GM23338 (cell line): ENCODE measurements at regions not wholly inside any gene's neighbourhood (a gene's known extent, or its start where the extent isn't known, plus 50 kb on each side); places are given as distances from the start of the nearest gene placed in this dataset.

Experiments
- ATAC-seq: fragments of 200-7000 bp; cut with Tn5 transposase; 3 replicates; pipeline ENCODE4 v1.9.1; 2020
- DNase-seq: peaks from one replicate; pipeline ENCODE4 v3.0.0-alpha.2; 2015; ENCODE audit warnings: low spot score
- H2AFZ ChIP-seq: fragments of 200-600 bp; sonication (generic); 2 replicates; pipeline ENCODE4 v1.8.0; 2016; ENCODE audit warnings: antibody characterized with exemption, mild to moderate bottlenecking, moderate library complexity
- H3F3A ChIP-seq: fragments of 200-600 bp; sonication (generic); replicated peaks from 2 replicates; pipeline ENCODE4 v1.8.0; 2017; ENCODE audit warnings: antibody characterized with exemption, mixed run types, low read depth
- H3K27ac ChIP-seq: fragments of 200-600 bp; sonication (generic); 2 replicates; pipeline ENCODE4 v1.6.1; 2016; ENCODE audit warnings: low read depth
- H3K27me3 ChIP-seq: fragments of 200-600 bp; sonication (generic); 2 replicates; pipeline ENCODE4 v1.8.0; 2016; ENCODE audit warnings: mild to moderate bottlenecking, mixed run types, moderate library complexity; ENCODE audit not compliant: insufficient read depth
- H3K36me3 ChIP-seq: fragments of 200-600 bp; sonication (generic); 2 replicates; pipeline ENCODE4 v1.8.0; 2016; ENCODE audit warnings: mild to moderate bottlenecking; ENCODE audit not compliant: insufficient read depth
- H3K4me1 ChIP-seq: fragments of 200-600 bp; sonication (generic); 2 replicates; pipeline ENCODE4 v1.8.0; 2016; ENCODE audit warnings: mild to moderate bottlenecking, moderate library complexity; ENCODE audit not compliant: insufficient read depth
- H3K4me2 ChIP-seq: fragments of 200-600 bp; sonication (generic); 2 replicates; pipeline ENCODE4 v1.7.1; 2017; ENCODE audit warnings: mixed run types
- H3K4me3 ChIP-seq: fragments of 200-600 bp; sonication (generic); 2 replicates; pipeline ENCODE4 v1.6.1; 2016; ENCODE audit warnings: mixed run types
- H3K79me2 ChIP-seq: fragments of 200-600 bp; sonication (generic); replicated peaks from 2 replicates; pipeline ENCODE4 v1.8.0; 2017; ENCODE audit warnings: mild to moderate bottlenecking; ENCODE audit not compliant: insufficient read depth
- H3K9me2 ChIP-seq: fragments of 200-600 bp; sonication (generic); 2 replicates; pipeline ENCODE4 v1.8.0; 2017; ENCODE audit not compliant: insufficient read depth
- H4K20me1 ChIP-seq: fragments of 200-600 bp; sonication (generic); replicated peaks from 2 replicates; pipeline ENCODE4 v1.8.0; 2017; ENCODE audit warnings: mild to moderate bottlenecking; ENCODE audit not compliant: insufficient read depth
- H3K27ac Mint-ChIP-seq: 2 replicates; pipeline ENCODE4 v1.8.0; 2020; ENCODE audit warnings: inconsistent platforms, mild to moderate bottlenecking, moderate library complexity, mixed read lengths
- H3K27me3 Mint-ChIP-seq: 3 replicates; pipeline ENCODE4 v1.8.0; 2022; ENCODE audit warnings: low read depth, mild to moderate bottlenecking, moderate library complexity, mixed read lengths, inconsistent platforms; ENCODE audit not compliant: insufficient read depth, poor library complexity
- H3K36me3 Mint-ChIP-seq: 3 replicates; pipeline ENCODE4 v1.8.0; 2021; ENCODE audit warnings: low read depth, mild to moderate bottlenecking, inconsistent platforms, moderate library complexity, mixed read lengths
- H3K4me1 Mint-ChIP-seq: 3 replicates; pipeline ENCODE4 v1.8.0; 2020; ENCODE audit warnings: mild to moderate bottlenecking, inconsistent platforms, mixed read lengths
- H3K4me3 Mint-ChIP-seq: 3 replicates; pipeline ENCODE4 v1.8.0; 2021; ENCODE audit warnings: moderate library complexity, mild to moderate bottlenecking, inconsistent platforms, mixed read lengths
- H3K9me3 Mint-ChIP-seq: 3 replicates; pipeline ENCODE4 v1.8.0; 2020; ENCODE audit warnings: moderate library complexity, mild to moderate bottlenecking, inconsistent platforms, mixed read lengths
- CREB1 ChIP-seq: fragments of 250-450 bp; sonication (Bioruptor Pico); IDR thresholded peaks from 2 replicates; pipeline ENCODE4 v1.5.0; 2020; ENCODE audit warnings: low read depth, mild to moderate bottlenecking, moderate library complexity
- CTCF ChIP-seq, 2 experiments: fragments of 200-600 bp in 1 of 2; sonication (generic) in 1 of 2; conservative IDR thresholded peaks; 2 replicates each; pipeline versions ENCODE4 v1.5.1 to v1.6.1; 2016 to 2017; ENCODE audit warnings: antibody characterized with exemption in 2 of 2, low read depth in 2 of 2, mild to moderate bottlenecking in 2 of 2, moderate library complexity in 1 of 2
- EZH2 ChIP-seq: fragments of 200-600 bp; sonication (generic); IDR thresholded peaks from one replicate; pipeline ENCODE4 v1.8.0; 2017; ENCODE audit warnings: antibody characterized with exemption, mild to moderate bottlenecking, low read depth; ENCODE audit not compliant: unreplicated experiment
- EZH2phosphoT487 ChIP-seq: fragments of 200-600 bp; sonication (generic); IDR thresholded peaks from one replicate; pipeline ENCODE4 v1.8.1; 2018; ENCODE audit warnings: antibody characterized with exemption; ENCODE audit not compliant: unreplicated experiment
- JUNB ChIP-seq: IDR thresholded peaks from one replicate; pipeline ENCODE4 v1.6.1; 2016; ENCODE audit warnings: antibody characterized with exemption; ENCODE audit not compliant: unreplicated experiment
- NANOG ChIP-seq: IDR thresholded peaks from 2 replicates; pipeline ENCODE4 v1.6.1; 2016; ENCODE audit warnings: antibody characterized with exemption, borderline replicate concordance
- POLR2AphosphoS5 ChIP-seq: IDR thresholded peaks from 2 replicates; pipeline ENCODE4 v1.6.1; 2016; ENCODE audit warnings: antibody characterized with exemption, low read depth
- STAT1 ChIP-seq: IDR thresholded peaks from one replicate; pipeline ENCODE4 v1.6.1; 2016; ENCODE audit warnings: antibody characterized with exemption; ENCODE audit not compliant: unreplicated experiment
- ZNF331 ChIP-seq: fragments of 250-450 bp; sonication (Bioruptor Pico); IDR thresholded peaks from 2 replicates; pipeline ENCODE4 v1.5.0; 2020; ENCODE audit warnings: low read depth, mild to moderate bottlenecking, moderate library complexity

- peaks cover 2% of the 10 kb centered on the region for H3K27me3 Mint-ChIP-seq
- peak; percentile 76 for ATAC-seq
These were observed 151.5 kb upstream of the FAM3C start for GRCh38 chr7:121547544-121548092.

GRCh38 chr7:121546632-121547543 lies 150.8 kb upstream of the FAM3C start:
- no peaks in the 10 kb centered on the region for H3K9me2 ChIP-seq
- no peak overlapping the region for H3K27ac ChIP-seq
- Mint-ChIP-seq H3K4me3 (no peak overlapping the region), H3K27ac (no peak overlapping the region), H3K36me3 (peaks cover 14% of the 10 kb centered on the region), H3K27me3 (peaks cover 2% of the 10 kb centered on the region), H3K4me1 (peaks cover 2% of the 10 kb centered on the region; the same call in 1 of the 3 replicates), H3K9me3 (peaks cover 21% of the 10 kb centered on the region)
- no peak for ATAC-seq
- no peaks in the 10 kb centered on the region for H3K79me2 ChIP-seq
- H3K36me3 ChIP-seq: no peaks in the 10 kb centered on the region
- no peak overlapping the region for H3K4me3 ChIP-seq
- no peaks in the 10 kb centered on the region for H3F3A ChIP-seq
- H4K20me1 ChIP-seq: no peaks in the 10 kb centered on the region
- H2AFZ ChIP-seq: no peak overlapping the region
- no peak for DNase-seq
- no peaks in the 10 kb centered on the region for H3K4me1 ChIP-seq
- no peaks in the 10 kb centered on the region for H3K27me3 ChIP-seq
- TF ChIP-seq CREB1 (CRISPR knock-in tag): no peak
- H3K4me2 ChIP-seq: no peak overlapping the region

More at GRCh38 chr7:121547544-121548092, 151.5 kb upstream of the FAM3C start:
- H3K4me3 Mint-ChIP-seq: no peak overlapping the region
- H3K4me1 ChIP-seq: no peaks in the 10 kb centered on the region
- peak; percentile 80 for DNase-seq
- TF ChIP-seq EZH2phosphoT487: no peak
- no peak for TF ChIP-seq NANOG
- TF ChIP-seq POLR2AphosphoS5: no peak
- TF ChIP-seq JUNB: no peak
- TF ChIP-seq CTCF (conservative IDR thresholded peaks at IDR 0.05; ENCODE audit: low read depth in 2 of 2): peak; percentile 84 to 92
- TF ChIP-seq STAT1: no peak
- 0 out of 2 replicates have a peak, but pooled peaks have one; percentile 42 for TF ChIP-seq CREB1 (CRISPR knock-in tag)
- 0 out of 2 replicates have a peak, but pooled peaks cover 3% of the 10 kb centered on the region for H3K9me2 ChIP-seq
- H3K9me3 Mint-ChIP-seq: peaks cover 21% of the 10 kb centered on the region
- H3K36me3 ChIP-seq: no peaks in the 10 kb centered on the region
- H3K27ac Mint-ChIP-seq: no peak overlapping the region
- no peak overlapping the region for H3K4me3 ChIP-seq
- H2AFZ ChIP-seq: no peak overlapping the region
- peaks cover 2% of the 10 kb centered on the region; the same call in 1 of the 3 replicates for H3K4me1 Mint-ChIP-seq
- H3F3A ChIP-seq: no peaks in the 10 kb centered on the region
- no peak overlapping the region for H3K4me2 ChIP-seq
- H3K27me3 ChIP-seq: no peaks in the 10 kb centered on the region
- peaks cover 14% of the 10 kb centered on the region for H3K36me3 Mint-ChIP-seq
- H3K27ac ChIP-seq: no peak overlapping the region
- no peaks in the 10 kb centered on the region for H3K79me2 ChIP-seq
- no peaks in the 10 kb centered on the region for H4K20me1 ChIP-seq

- no peak overlapping the region for H3K4me2 ChIP-seq
- TF ChIP-seq POLR2AphosphoS5 (no peak), ZNF331 (CRISPR knock-in tag) (no peak), EZH2phosphoT487 (no peak), EZH2 (no peak), NANOG (no peak), CTCF (conservative IDR thresholded peaks at IDR 0.05; ENCODE audit: low read depth in 2 of 2) (no peak)
These were observed 149.3 kb upstream of the FAM3C start for GRCh38 chr7:121545418-121545817.

More at GRCh38 chr7:121545418-121545817, 149.3 kb upstream of the FAM3C start:
- Histone ChIP-seq H3K27ac (no peak overlapping the region), H3K27me3 (no peaks in the 10 kb centered on the region), H3K36me3 (no peaks in the 10 kb centered on the region), H4K20me1 (no peaks in the 10 kb centered on the region), H3F3A (no peaks in the 10 kb centered on the region), H3K9me2 (no peaks in the 10 kb centered on the region), H3K4me3 (no peak overlapping the region), H3K4me1 (no peaks in the 10 kb centered on the region), H2AFZ (no peak overlapping the region), H3K79me2 (no peaks in the 10 kb centered on the region)
- Mint-ChIP-seq H3K36me3 (peaks cover 14% of the 10 kb centered on the region), H3K27me3 (peaks cover 2% of the 10 kb centered on the region), H3K4me1 (no peaks in the 10 kb centered on the region; the same call in 2 of the 3 replicates), H3K27ac (no peak overlapping the region), H3K4me3 (no peak overlapping the region), H3K9me3 (peaks cover 21% of the 10 kb centered on the region)
- DNase-seq (no peak), ATAC-seq (no peak)
